NCI-H1417 (cell line): ENCODE measurements at regions not wholly inside any gene's neighbourhood (a gene's known extent, or its start where the extent isn't known, plus 50 kb on each side); places are given as distances from the start of the nearest gene placed in this dataset.

Experiments used
- DNase-seq, 3 experiments: peaks; one replicate each; lab custom pipeline; 2025; lab: John Stamatoyannopoulos, UW

- no peak for DNase-seq
Observed at GRCh38 chr14:44297437-44297836, 209.6 kb downstream of the FSCB start.

- no peak for DNase-seq
Observed at GRCh38 chr14:44291366-44291915, 215.6 kb downstream of the FSCB start.

GRCh38 chr14:44287858-44288257, 219.2 kb downstream of the FSCB start:
- no peak for DNase-seq

GRCh38 chr14:44286201-44286600, 220.9 kb downstream of the FSCB start:
- DNase-seq, result peak in 1 of 3 experiments; percentile 49

GRCh38 chr14:44283836-44284235, 223.2 kb downstream of the FSCB start:
- no peak for DNase-seq

GRCh38 chr14:44279357-44279756, 227.7 kb downstream of the FSCB start:
- no peak for DNase-seq

- DNase-seq, result no peak
Observed at GRCh38 chr14:44271637-44272036, 235.4 kb downstream of the FSCB start.

GRCh38 chr14:44271006-44271405, 236.1 kb downstream of the FSCB start:
- no peak for DNase-seq

GRCh38 chr14:44265246-44265645, 241.8 kb downstream of the FSCB start:
- no peak for DNase-seq

GRCh38 chr14:44215660-44216059, 291.4 kb downstream of the FSCB start:
- no peak for DNase-seq

- DNase-seq, result no peak
Observed at GRCh38 chr14:44211718-44212117, 295.4 kb downstream of the FSCB start.

GRCh38 chr14:44204061-44204835, 302.8 kb downstream of the FSCB start:
- no peak for DNase-seq

- DNase-seq, result no peak
Observed at GRCh38 chr14:44180975-44181374, 326.1 kb downstream of the FSCB start.

- DNase-seq, result no peak
Observed at GRCh38 chr14:44170556-44170955, 336.5 kb downstream of the FSCB start.

- DNase-seq, result no peak
Observed at GRCh38 chr14:44170101-44170500, 337.0 kb downstream of the FSCB start.

GRCh38 chr14:44168566-44168965, 338.5 kb downstream of the FSCB start:
- no peak for DNase-seq

- DNase-seq, result no peak
Observed at GRCh38 chr14:44166611-44167010, 340.5 kb downstream of the FSCB start.

GRCh38 chr14:44165936-44166335, 341.1 kb downstream of the FSCB start:
- DNase-seq, result no peak

GRCh38 chr14:44165286-44165685, 341.8 kb downstream of the FSCB start:
- DNase-seq, result no peak

- DNase-seq, result no peak
Observed at GRCh38 chr14:44163946-44164345, 343.1 kb downstream of the FSCB start.

GRCh38 chr14:44162197-44162596, 344.9 kb downstream of the FSCB start:
- no peak for DNase-seq

- DNase-seq, result no peak
Observed at GRCh38 chr14:44154874-44155273, 352.2 kb downstream of the FSCB start.

- DNase-seq, result no peak
Observed at GRCh38 chr14:44154446-44154845, 352.6 kb downstream of the FSCB start.
